IMR-90 (cell line): ENCODE measurements at regions not wholly inside any gene's neighbourhood (a gene's known extent, or its start where the extent isn't known, plus 50 kb on each side); places are given as distances from the start of the nearest gene placed in this dataset.

Source experiments
- CTCF ChIP-seq: conservative IDR thresholded peaks from 2 replicates; pipeline ENCODE4 v1.5.1; 2012; ENCODE audit warnings: mild to moderate bottlenecking, low read depth, low read length, improper control_type of control experiment
- MAZ ChIP-seq: IDR thresholded peaks from 2 replicates; pipeline ENCODE4 v1.6.1; 2012; ENCODE audit warnings: low read depth, mild to moderate bottlenecking, low read length, improper control_type of control experiment, moderate library complexity, borderline replicate concordance
- POLR2A ChIP-seq: IDR thresholded peaks from 2 replicates; pipeline ENCODE4 v1.6.1; 2012; ENCODE audit warnings: mild to moderate bottlenecking, low read depth, low read length

DNA sequence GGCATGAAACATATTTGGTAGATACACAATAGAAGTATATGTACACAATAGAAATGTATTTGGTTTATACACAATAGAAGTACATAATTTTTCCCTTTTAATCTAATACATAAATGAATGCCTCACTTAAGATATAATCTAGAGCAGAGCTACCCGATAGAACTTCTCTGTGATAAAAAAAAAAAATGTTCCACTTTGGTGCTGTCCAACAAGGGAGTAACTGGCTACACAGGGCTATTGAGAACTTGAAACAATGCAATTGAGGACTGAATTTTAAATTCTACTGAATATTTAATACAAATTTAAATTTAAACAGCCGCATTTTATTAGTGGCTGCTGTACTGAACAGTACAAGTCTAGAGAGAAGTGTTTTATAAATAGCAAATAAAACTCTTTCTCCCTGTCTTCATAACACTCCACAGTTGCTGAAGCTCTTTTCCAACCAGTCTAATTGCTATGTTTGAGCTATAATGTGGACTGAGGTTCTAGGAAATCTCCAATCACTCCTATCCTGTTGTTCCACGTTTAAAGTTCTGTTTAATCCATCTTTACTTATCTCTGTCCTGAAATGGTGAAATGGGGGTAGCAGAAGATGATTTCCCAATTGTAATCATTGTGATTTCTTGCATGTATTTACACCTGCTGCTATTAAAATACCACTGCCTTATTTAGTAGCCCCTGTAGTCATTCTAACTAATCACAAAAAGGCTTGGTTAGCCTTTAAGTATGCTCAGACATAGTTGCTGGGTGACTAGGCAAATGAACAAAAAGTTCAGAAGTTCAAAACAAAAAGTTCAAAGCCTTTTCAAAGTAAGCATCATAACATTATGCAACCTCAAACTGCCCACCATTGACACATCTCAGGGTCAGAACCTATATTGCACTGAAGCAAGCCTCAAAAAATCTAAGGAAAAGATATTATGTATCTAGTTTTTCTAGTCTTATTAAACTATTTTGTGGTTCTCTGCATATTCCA lies 192.3 kb upstream of the C1orf87 start:
- TF ChIP-seq CTCF (no peak), POLR2A (no peak), MAZ (no peak)
